GM13976 (cell line): ENCODE measurements at regions not wholly inside any gene's neighbourhood (a gene's known extent, or its start where the extent isn't known, plus 50 kb on each side); places are given as distances from the start of the nearest gene placed in this dataset.

Experiments used
- DNase-seq: peaks from one replicate; pipeline ENCODE4 v3.0.0; 2012; ENCODE audit warnings: low spot score
- CTCF ChIP-seq: IDR thresholded peaks from 2 replicates; pipeline ENCODE4 v1.5.1; 2012; ENCODE audit warnings: borderline replicate concordance, mild to moderate bottlenecking; ENCODE audit not compliant: insufficient read depth; ENCODE audit errors: extremely low read depth, missing control alignments, control extremely low read depth
- in situ Hi-C: fragments of 300-500 bp; cut with MboI; formaldehyde crosslinking; loops from one replicate; pipeline ENCODE4 v1.12.0; 2022; ENCODE audit warnings: low sequenced_read_pairs, mixed read lengths, inconsistent platforms; ENCODE audit not compliant: unreplicated experiment

DNA sequence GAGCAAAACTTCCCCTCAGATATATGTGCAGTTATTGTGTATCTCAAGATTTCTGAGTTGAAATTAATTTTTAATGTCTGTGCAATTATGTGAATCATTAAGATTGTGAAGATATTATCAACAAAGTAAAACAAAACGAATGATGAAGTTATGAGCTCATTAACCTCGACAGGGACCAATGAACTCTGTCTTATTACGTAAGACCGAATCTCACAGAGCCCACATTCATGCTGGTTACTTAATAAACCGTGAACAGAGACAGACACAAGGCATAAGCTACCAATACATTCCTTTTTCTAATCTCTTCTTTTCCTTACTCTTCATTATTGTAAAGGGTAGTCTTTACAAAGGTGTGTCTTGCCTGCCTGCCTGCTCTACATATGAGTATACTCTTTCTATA, 568.7 kb downstream of the RPS29 start:
- DNase-seq: no peak
- in situ Hi-C loops: no loop called here
- no peak for TF ChIP-seq CTCF

GRCh38 chr14:49016381-49016780, 569.8 kb downstream of the RPS29 start:
- DNase-seq: no peak
- in situ Hi-C loops: no loop called here
- no peak for TF ChIP-seq CTCF

- no peak for DNase-seq
- in situ Hi-C loops: no loop called here
- no peak for TF ChIP-seq CTCF
Measured at GRCh38 chr14:49014476-49014875, 571.7 kb downstream of the RPS29 start.

GRCh38 chr14:49008363-49008762, 577.8 kb downstream of the RPS29 start:
- in situ Hi-C loops: no loop called here
- no peak for DNase-seq
- no peak for TF ChIP-seq CTCF

GRCh38 chr14:48991141-48991540, 595.0 kb downstream of the RPS29 start:
- DNase-seq: no peak
- no peak for TF ChIP-seq CTCF
- in situ Hi-C loops: no loop called here

DNA sequence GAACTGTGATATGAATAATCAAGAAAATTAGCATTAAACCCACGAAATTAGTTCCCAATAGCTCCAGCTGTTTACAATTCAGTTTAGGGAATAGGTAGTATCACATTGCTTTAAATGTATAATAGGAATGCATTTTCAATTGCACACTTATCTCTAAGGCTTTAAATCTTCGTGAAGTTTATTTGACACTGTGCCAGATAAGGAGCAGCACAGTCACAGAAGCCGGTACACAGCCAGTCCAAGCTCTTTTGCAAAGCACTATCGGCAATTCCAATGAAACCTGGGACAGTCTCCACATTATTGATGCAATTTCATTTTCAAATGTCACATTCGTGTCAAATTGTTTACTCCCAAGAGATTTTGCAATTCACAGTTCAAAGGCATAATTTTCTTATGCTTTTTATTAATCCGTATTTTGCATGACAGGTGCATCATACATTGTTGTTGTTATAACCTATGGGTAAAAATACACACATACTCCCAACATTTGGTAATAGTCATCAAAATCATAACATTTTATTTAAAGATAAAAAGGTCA, 602.8 kb downstream of the RPS29 start:
- in situ Hi-C loops: no loop called here
- TF ChIP-seq CTCF: no peak
- no peak for DNase-seq

DNA sequence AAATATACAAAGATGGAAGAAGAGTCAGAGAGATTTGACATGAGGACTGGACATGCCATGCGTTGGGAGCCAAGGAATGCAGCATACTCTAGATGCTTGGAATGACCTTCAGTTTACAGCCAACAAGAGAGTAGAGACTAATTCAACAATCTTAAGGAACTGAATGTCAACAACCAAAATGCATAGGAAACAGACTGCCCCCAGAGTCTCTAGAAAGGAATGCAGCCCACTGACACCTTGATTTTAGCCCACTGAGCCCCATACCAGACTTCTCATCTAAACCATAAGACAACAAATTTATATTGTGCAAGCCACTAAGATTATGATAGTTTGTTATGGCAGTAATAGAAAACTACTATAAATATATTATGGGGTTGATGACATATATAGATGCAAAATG, 611.2 kb downstream of the RPS29 start:
- no peak for TF ChIP-seq CTCF
- in situ Hi-C loops: no loop called here
- DNase-seq: no peak
